Aorta (tissue), 5 donors: ENCODE measurements at regions not wholly inside any gene's neighbourhood (a gene's known extent, or its start where the extent isn't known, plus 50 kb on each side); places are given as distances from the start of the nearest gene placed in this dataset.

Experiments used
- ATAC-seq: fragments of 200-7000 bp; cut with Tn5 transposase; one replicate; pipeline ENCODE4 v1.9.1; 2022; ENCODE audit warnings: moderate library complexity; ENCODE audit not compliant: low FRiP score
- DNase-seq, 2 donors: peaks; one replicate each; pipeline ENCODE4 v3.0.0-alpha.2; 2020
- H3K27ac ChIP-seq, 2 donors: one replicate each; pipeline ENCODE4 v1.5.1; 2013; ENCODE audit warnings: low read length in 2 of 2, mild to moderate bottlenecking in 2 of 2, moderate library complexity in 2 of 2, control low read depth in 1 of 2, inconsistent platforms in 1 of 2, low read depth in 1 of 2
- H3K27me3 ChIP-seq, 2 donors: one replicate each; pipeline ENCODE4 v1.6.1; 2013; ENCODE audit warnings: control low read depth in 1 of 2, low read length in 1 of 2, mild to moderate bottlenecking in 1 of 2, moderate library complexity in 1 of 2; ENCODE audit not compliant: insufficient read depth in 2 of 2, control insufficient read depth in 1 of 2
- H3K36me3 ChIP-seq, 2 donors: one replicate each; pipeline ENCODE4 v1.6.1; 2013; ENCODE audit warnings: control low read depth in 1 of 2, low read length in 1 of 2, mild to moderate bottlenecking in 1 of 2; ENCODE audit not compliant: insufficient read depth in 2 of 2, control insufficient read depth in 1 of 2
- H3K4me1 ChIP-seq, 2 donors: one replicate each; pipeline ENCODE4 v1.6.1; 2013; ENCODE audit warnings: low read length in 2 of 2, control low read depth in 1 of 2, mild to moderate bottlenecking in 1 of 2, moderate library complexity in 1 of 2; ENCODE audit not compliant: insufficient read depth in 2 of 2, control insufficient read depth in 1 of 2
- H3K4me3 ChIP-seq, 2 donors: one replicate each; pipeline ENCODE4 v1.5.1; 2013; ENCODE audit warnings: low read length in 2 of 2, control low read depth in 1 of 2, mild to moderate bottlenecking in 1 of 2
- H3K9me3 ChIP-seq: one replicate; pipeline ENCODE4 v1.6.1; 2013; ENCODE audit warnings: mild to moderate bottlenecking, low read length; ENCODE audit not compliant: control insufficient read depth
- WGBS, 2 donors: extraction: QIAGEN DNeasy Blood & Tissue Kit; methylation state at CpG; one replicate each; pipeline ENCODE4 v1.1.7; 2013; 5-methylcytosine and 5-hydroxymethylcytosine counted together
- intact Hi-C, 2 donors: fragments of 100-400 bp; cut with DNase I; formaldehyde crosslinking; loops; one replicate each; pipeline versions ENCODE4 v1.14.2 to v1.15.0; 2022
- donor health status: healthy with polysubstance abuse.
- donor health status: Bipolar disorder and iron deficiency.
- donor health status: DM: no; HTN: no; CAD: no.
- donor health status: DM: no; HTN: no; CAD: no.
- donor health status: DM: yes; HTN: yes; CAD: no.

- Histone ChIP-seq H3K9me3 (no peaks in the 10 kb centered on the region), H3K27ac (no peak overlapping the region), H3K27me3 (no peaks in the 10 kb centered on the region), H3K36me3 (no peaks in the 10 kb centered on the region), H3K4me3 (no peak overlapping the region), H3K4me1 (no peaks in the 10 kb centered on the region)
- intact Hi-C loops = no loop called here
- WGBS, 2 donors = 86 to 87% methylated on average over 6 of the region's 6 CpGs
- DNase-seq = no peak
- no peak for ATAC-seq
Measured at GRCh38 chrX:13257223-13258051, 62.4 kb downstream of the ATXN3L start.

- no peaks in the 10 kb centered on the region for H3K27me3 ChIP-seq
- no peak overlapping the region for H3K27ac ChIP-seq
- H3K4me1 ChIP-seq = no peaks in the 10 kb centered on the region
- no peak overlapping the region for H3K4me3 ChIP-seq
- ATAC-seq = no peak
- DNase-seq = no peak
- H3K9me3 ChIP-seq = no peaks in the 10 kb centered on the region
- intact Hi-C loops = no loop called here
- no peaks in the 10 kb centered on the region for H3K36me3 ChIP-seq
Measured at GRCh38 chrX:13256603-13257002, 63.2 kb downstream of the ATXN3L start.

- no peaks in the 10 kb centered on the region for H3K4me1 ChIP-seq
- no peak overlapping the region for H3K4me3 ChIP-seq
- no peak overlapping the region for H3K27ac ChIP-seq
- H3K9me3 ChIP-seq = no peaks in the 10 kb centered on the region
- intact Hi-C loops = no loop called here
- no peaks in the 10 kb centered on the region for H3K27me3 ChIP-seq
- ATAC-seq (no peak), DNase-seq (no peak)
- 94 to 98% methylated on average over 3 of the region's 3 CpGs for WGBS, 2 donors
- H3K36me3 ChIP-seq = no peaks in the 10 kb centered on the region
Measured at GRCh38 chrX:13254870-13255269, 65.0 kb downstream of the ATXN3L start.

- no peaks in the 10 kb centered on the region for H3K9me3 ChIP-seq
- ATAC-seq (no peak), DNase-seq (no peak)
- no peak overlapping the region for H3K27ac ChIP-seq
- H3K4me1 ChIP-seq = peaks cover 0 to under 1% of the 10 kb centered on the region in 2 donors
- H3K27me3 ChIP-seq = no peaks in the 10 kb centered on the region
- 53% methylated on average over 5 of the region's 5 CpGs for WGBS, 2 donors
- intact Hi-C loops = no loop called here
- no peak overlapping the region for H3K4me3 ChIP-seq
- H3K36me3 ChIP-seq = no peaks in the 10 kb centered on the region
Measured at GRCh38 chrX:13254076-13254785, 65.6 kb downstream of the ATXN3L start.

GRCh38 chrX:13253223-13253622 is 66.6 kb downstream of the ATXN3L start:
- DNase-seq (no peak), ATAC-seq (no peak)
- 70 to 92% methylated on average over 3 of the region's 3 CpGs for WGBS, 2 donors
- no peak overlapping the region for H3K4me3 ChIP-seq
- intact Hi-C loops = no loop called here
- peaks cover 0 to 2% of the 10 kb centered on the region in 2 donors for H3K4me1 ChIP-seq
- H3K36me3 ChIP-seq = no peaks in the 10 kb centered on the region
- H3K27me3 ChIP-seq = no peaks in the 10 kb centered on the region
- no peak overlapping the region for H3K27ac ChIP-seq
- H3K9me3 ChIP-seq = no peaks in the 10 kb centered on the region

GRCh38 chrX:13252726-13253125 is 67.1 kb downstream of the ATXN3L start:
- no peak overlapping the region for H3K4me3 ChIP-seq
- intact Hi-C loops = no loop called here
- H3K36me3 ChIP-seq = no peaks in the 10 kb centered on the region
- no peaks in the 10 kb centered on the region for H3K9me3 ChIP-seq
- WGBS, 2 donors = 75 to 76% methylated on average over 4 of the region's 4 CpGs
- peaks cover 0 to 2% of the 10 kb centered on the region in 2 donors for H3K4me1 ChIP-seq
- DNase-seq (no peak), ATAC-seq (no peak)
- no peaks in the 10 kb centered on the region for H3K27me3 ChIP-seq
- H3K27ac ChIP-seq = no peak overlapping the region

- Histone ChIP-seq H3K27ac (no peak overlapping the region), H3K4me3 (no peak overlapping the region), H3K36me3 (no peaks in the 10 kb centered on the region), H3K4me1 (peaks cover 0 to 2% of the 10 kb centered on the region in 2 donors), H3K9me3 (no peaks in the 10 kb centered on the region), H3K27me3 (no peaks in the 10 kb centered on the region)
- no peak for ATAC-seq
- peak in 1 of 2 donors; percentile 50 for DNase-seq
- WGBS, 2 donors = 66 to 77% methylated on average over 7 of the region's 7 CpGs
- intact Hi-C loops = no loop called here
Measured at GRCh38 chrX:13250826-13251580, 68.8 kb downstream of the ATXN3L start.

- no peak for ATAC-seq
- peaks cover 0 to 2% of the 10 kb centered on the region in 2 donors for H3K4me1 ChIP-seq
- WGBS, 2 donors = 40 to 51% methylated on average over 9 of the region's 9 CpGs
- H3K27ac ChIP-seq = peak overlapping the region in 1 of 2 donors; percentile 29
- DNase-seq = no peak
- no peak overlapping the region for H3K4me3 ChIP-seq
- H3K9me3 ChIP-seq = no peaks in the 10 kb centered on the region
- no peaks in the 10 kb centered on the region for H3K36me3 ChIP-seq
- intact Hi-C loops = no loop called here
- H3K27me3 ChIP-seq = no peaks in the 10 kb centered on the region
Measured at GRCh38 chrX:13248867-13249486, 70.9 kb downstream of the ATXN3L start.
